ENCODE measurements at regions not wholly inside any gene's neighbourhood (a gene's known extent, or its start where the extent isn't known, plus 50 kb on each side); places are given as distances from the start of the nearest gene placed in this dataset.

- H3K4me3 ChIP-seq (ENCODE audit: low read depth, low read length) = no peak overlapping the region
- no peak for DNase-seq (ENCODE audit: low read depth)
- no peak for TF ChIP-seq CTCF (IDR thresholded peaks at IDR 0.05; ENCODE audit: control insufficient read depth, extremely low read depth, insufficient read depth)
Observed at GRCh38 chr14:104517867-104518266, 61.7 kb upstream of the C14orf180 start.

GRCh38 chr14:104518659-104519350 is 60.8 kb upstream of the C14orf180 start:
- TF ChIP-seq CTCF (IDR thresholded peaks at IDR 0.05; ENCODE audit: control insufficient read depth, extremely low read depth, insufficient read depth) = no peak
- no peak for DNase-seq (ENCODE audit: low read depth)
- H3K4me3 ChIP-seq (ENCODE audit: low read depth, low read length) = no peak overlapping the region

GRCh38 chr14:104519721-104520120 is 59.8 kb upstream of the C14orf180 start:
- no peak overlapping the region for H3K4me3 ChIP-seq (ENCODE audit: low read depth, low read length)
- TF ChIP-seq CTCF (IDR thresholded peaks at IDR 0.05; ENCODE audit: control insufficient read depth, extremely low read depth, insufficient read depth) = no peak
- DNase-seq (ENCODE audit: low read depth) = no peak

- no peak overlapping the region for H3K4me3 ChIP-seq (ENCODE audit: low read depth, low read length)
- no peak for TF ChIP-seq CTCF (IDR thresholded peaks at IDR 0.05; ENCODE audit: control insufficient read depth, extremely low read depth, insufficient read depth)
- no peak for DNase-seq (ENCODE audit: low read depth)
Observed at GRCh38 chr14:104520620-104521410, 58.7 kb upstream of the C14orf180 start.

- no peak for TF ChIP-seq CTCF (IDR thresholded peaks at IDR 0.05; ENCODE audit: control insufficient read depth, extremely low read depth, insufficient read depth)
- no peak for DNase-seq (ENCODE audit: low read depth)
- H3K4me3 ChIP-seq (ENCODE audit: low read depth, low read length) = no peak overlapping the region
Observed at GRCh38 chr14:104521816-104522745, 57.5 kb upstream of the C14orf180 start.

- H3K4me3 ChIP-seq (ENCODE audit: low read depth, low read length) = no peak overlapping the region
- no peak for TF ChIP-seq CTCF (IDR thresholded peaks at IDR 0.05; ENCODE audit: control insufficient read depth, extremely low read depth, insufficient read depth)
- DNase-seq (ENCODE audit: low read depth) = no peak
Observed at GRCh38 chr14:104522926-104523545, 56.5 kb upstream of the C14orf180 start.

All from LNCaP clone FGC (cell line).